Activated T-cell treated with anti-CD3 and anti-CD28 coated beads for 1 hour (primary cell): ENCODE measurements at regions not wholly inside any gene's neighbourhood (a gene's known extent, or its start where the extent isn't known, plus 50 kb on each side); places are given as distances from the start of the nearest gene placed in this dataset.
"Not testable (repeated sequence)": the region's sequence is repeated elsewhere in the genome, so short reads cannot be mapped to it uniquely, and the experiment has no call there.

ENCODE experiments used
- DNase-seq: peaks from one replicate; pipeline ENCODE4 v3.0.0-alpha.2; 2020; ENCODE audit warnings: low read depth

GRCh38 chr13:48583859-48584311, 51.0 kb upstream of the RCBTB2 start:
- DNase-seq = no peak

GRCh38 chr13:48585456-48585840, 52.6 kb upstream of the RCBTB2 start:
- DNase-seq = no peak

GRCh38 chr13:48586591-48587103, 53.8 kb upstream of the RCBTB2 start:
- no peak for DNase-seq

GRCh38 chr13:48588120-48588519, 55.2 kb upstream of the RCBTB2 start:
- DNase-seq = no peak

GRCh38 chr13:48590141-48590901, 57.4 kb upstream of the RCBTB2 start:
- DNase-seq = no peak

GRCh38 chr13:48591124-48591872, 58.4 kb upstream of the RCBTB2 start:
- DNase-seq = not testable (repeated sequence)

- no peak for DNase-seq
Observed at GRCh38 chr13:48591889-48592687, 59.2 kb upstream of the RCBTB2 start.

- no peak for DNase-seq
Observed at GRCh38 chr13:48592688-48593049, 59.8 kb upstream of the RCBTB2 start.

- no peak for DNase-seq
Observed at GRCh38 chr13:48593536-48593935, 60.2 kb upstream of the CYSLTR2 start.

- no peak for DNase-seq
Observed at GRCh38 chr13:48594096-48594815, 59.5 kb upstream of the CYSLTR2 start.

GRCh38 chr13:48595431-48596429, 58.0 kb upstream of the CYSLTR2 start:
- peak; percentile 26 for DNase-seq

- no peak for DNase-seq
Observed at GRCh38 chr13:48600374-48601364, 53.1 kb upstream of the CYSLTR2 start.

GRCh38 chr13:48602296-48603016, 51.3 kb upstream of the CYSLTR2 start:
- DNase-seq = no peak

- no peak for DNase-seq
Observed at GRCh38 chr13:48603375-48603774, 50.4 kb upstream of the CYSLTR2 start.
